ENCODE measurements at regions not wholly inside any gene's neighbourhood (a gene's known extent, or its start where the extent isn't known, plus 50 kb on each side); places are given as distances from the start of the nearest gene placed in this dataset.
"Not testable (repeated sequence)": the region's sequence is repeated elsewhere in the genome, so short reads cannot be mapped to it uniquely, and the experiment has no call there.

- in situ Hi-C loops (cut with HindIII; ENCODE audit: low sequenced_read_pairs); H3K4me3 ChIP-seq (ENCODE audit: low read depth, low read length); DNase-seq (ENCODE audit: low read depth): not testable (repeated sequence)
Measured at GRCh38 chr15:75792236-75792635, 51.0 kb upstream of the UBE2Q2 start.

- TF ChIP-seq CTCF (IDR thresholded peaks at IDR 0.05; ENCODE audit: low read depth, low read length, missing control alignments): no peak
- DNase-seq (ENCODE audit: low read depth): no peak
- in situ Hi-C loops (cut with HindIII; ENCODE audit: low sequenced_read_pairs): no loop called here
- H3K4me3 ChIP-seq (ENCODE audit: low read depth, low read length): no peak overlapping the region
Measured at GRCh38 chr15:75791337-75791713, 51.9 kb upstream of the UBE2Q2 start.

GRCh38 chr15:75790631-75791336 is 52.5 kb upstream of the UBE2Q2 start:
- TF ChIP-seq CTCF (IDR thresholded peaks at IDR 0.05; ENCODE audit: low read depth, low read length, missing control alignments): no peak
- no peak overlapping the region for H3K4me3 ChIP-seq (ENCODE audit: low read depth, low read length)
- in situ Hi-C loops (cut with HindIII; ENCODE audit: low sequenced_read_pairs): no loop called here
- no peak for DNase-seq (ENCODE audit: low read depth)

DNA sequence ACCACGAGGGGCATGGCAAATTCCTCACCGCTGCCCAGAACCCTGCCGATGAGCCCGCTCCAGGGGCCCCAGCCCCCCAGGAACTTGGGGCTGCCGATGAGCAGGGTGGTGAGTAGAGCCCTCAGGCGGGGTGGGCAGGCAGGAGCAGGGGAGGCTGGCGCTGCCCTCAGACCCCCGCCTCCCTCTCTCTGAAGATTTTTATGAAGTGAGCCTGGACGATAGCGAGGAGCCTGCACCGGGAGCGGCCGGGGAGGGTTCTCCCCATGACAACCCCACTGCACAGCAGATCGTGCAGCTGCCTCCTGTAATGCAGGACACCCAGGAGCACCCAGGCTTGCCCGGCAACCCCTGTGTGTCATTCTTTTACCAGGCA is 56.7 kb upstream of the UBE2Q2 start:
- in situ Hi-C loops (cut with HindIII; ENCODE audit: low sequenced_read_pairs): no loop called here
- TF ChIP-seq CTCF (IDR thresholded peaks at IDR 0.05; ENCODE audit: low read depth, low read length, missing control alignments): no peak
- no peak for DNase-seq (ENCODE audit: low read depth)
- H3K4me3 ChIP-seq (ENCODE audit: low read depth, low read length): no peak overlapping the region

DNA sequence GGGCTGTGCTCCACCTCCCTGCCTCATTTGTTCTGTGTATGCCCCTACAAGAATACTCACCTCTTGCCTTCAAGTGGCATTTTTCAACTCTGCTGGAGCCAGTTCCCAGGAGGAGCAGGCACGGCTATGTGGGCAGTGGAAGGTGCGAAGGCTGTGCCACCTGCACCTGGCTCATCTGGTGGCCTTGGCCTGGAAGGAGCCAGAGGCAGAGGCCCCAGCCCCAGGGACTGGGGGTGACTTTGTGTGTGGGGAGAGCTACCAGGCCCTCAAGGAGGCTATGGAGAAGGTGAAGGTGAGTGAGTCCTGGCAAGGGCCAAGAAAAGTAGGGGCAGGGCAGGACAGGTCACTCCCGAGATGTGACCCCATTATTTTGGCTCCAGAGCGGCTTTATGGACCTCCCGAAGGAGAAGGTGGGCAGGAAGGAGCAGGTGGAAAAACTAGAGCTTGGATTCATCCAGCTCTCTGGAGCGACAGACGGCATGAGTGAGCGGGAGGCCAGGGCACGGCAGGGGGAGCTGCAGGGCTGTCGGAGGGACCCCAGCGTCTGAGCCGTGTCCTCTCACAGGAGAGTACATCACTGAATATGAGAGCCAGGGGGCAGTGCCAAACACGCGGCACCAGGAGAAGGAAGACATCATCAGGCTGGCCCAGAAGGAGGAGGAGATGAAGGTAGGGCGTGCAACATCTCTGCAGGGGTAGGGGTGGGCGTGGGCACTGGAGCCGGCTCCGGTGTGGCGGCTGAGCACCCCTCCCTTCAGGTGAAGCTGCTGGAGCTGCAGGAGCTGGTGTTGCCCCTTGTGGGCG is 57.3 kb upstream of the UBE2Q2 start:
- peak; percentile 27 for TF ChIP-seq CTCF (IDR thresholded peaks at IDR 0.05; ENCODE audit: low read depth, low read length, missing control alignments)
- no peak for DNase-seq (ENCODE audit: low read depth)
- H3K4me3 ChIP-seq (ENCODE audit: low read depth, low read length): no peak overlapping the region
- in situ Hi-C loops (cut with HindIII; ENCODE audit: low sequenced_read_pairs): no loop called here

- H3K4me3 ChIP-seq (ENCODE audit: low read depth, low read length); in situ Hi-C loops (cut with HindIII; ENCODE audit: low sequenced_read_pairs); DNase-seq (ENCODE audit: low read depth): not testable (repeated sequence)
Measured at GRCh38 chr15:75784511-75785480, 58.5 kb upstream of the UBE2Q2 start.

DNA sequence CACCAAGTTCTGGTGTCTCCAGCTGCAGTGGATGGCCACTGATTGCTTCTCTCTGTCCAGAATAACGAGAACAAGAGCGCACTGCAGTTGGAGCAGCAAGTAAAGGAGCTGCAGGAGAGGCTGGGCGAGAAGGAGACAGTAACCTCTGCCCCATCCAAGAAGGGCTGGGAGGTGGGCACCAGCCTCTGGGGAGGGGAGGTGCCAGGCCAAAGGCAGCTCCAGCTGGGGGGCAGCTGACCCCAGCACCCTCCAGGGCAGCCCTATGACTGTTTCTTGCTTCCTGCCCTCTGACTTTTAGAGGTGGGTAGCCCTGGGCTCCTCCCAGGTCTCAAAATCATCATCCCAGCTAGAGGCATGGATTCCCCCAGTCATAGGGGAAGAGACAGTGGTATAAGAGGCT is 59.7 kb upstream of the UBE2Q2 start:
- in situ Hi-C loops (cut with HindIII; ENCODE audit: low sequenced_read_pairs); DNase-seq (ENCODE audit: low read depth); H3K4me3 ChIP-seq (ENCODE audit: low read depth, low read length): not testable (repeated sequence)
